ENCODE measurements at regions not wholly inside any gene's neighbourhood (a gene's known extent, or its start where the extent isn't known, plus 50 kb on each side); places are given as distances from the start of the nearest gene placed in this dataset.

- no peaks in the 10 kb centered on the region for H3K36me3 ChIP-seq (ENCODE audit: control insufficient read depth, insufficient read depth, low read length)
- H3K27me3 ChIP-seq (ENCODE audit: control insufficient read depth, insufficient read depth, low read length), result no peaks in the 10 kb centered on the region
- no peak for TF ChIP-seq CTCF (IDR thresholded peaks at IDR 0.05)
- no peak for TF ChIP-seq POLR2AphosphoS5 (IDR thresholded peaks at IDR 0.05; ENCODE audit: low read depth, low read length)
- TF ChIP-seq REST (IDR thresholded peaks at IDR 0.05; ENCODE audit: insufficient read depth in 1 of 2, low read depth in 2 of 2, low read length in 1 of 2), result no peak
- TF ChIP-seq SIN3A (IDR thresholded peaks at IDR 0.05; ENCODE audit: borderline replicate concordance, insufficient read depth, low read depth, low read length), result no peak
- TF ChIP-seq TCF7L2 (IDR thresholded peaks at IDR 0.05; ENCODE audit: low read depth, low read length), result no peak
- peaks cover 8% of the 10 kb centered on the region; the same call in 1 of the 2 replicates for H3K9me3 ChIP-seq (ENCODE audit: control insufficient read depth, insufficient read depth, low read depth, low read length)
- DNase-seq (ENCODE audit: low read depth, low spot score) (no peak), ATAC-seq (peak; percentile 4; the same call in 1 of the 2 replicates)
- peak overlapping the region; percentile 99 for H3K27ac ChIP-seq (ENCODE audit: low read length)
- in situ Hi-C loops (cut with HindIII; ENCODE audit: low pct_unique_long_range_greater_than_20kb, low sequenced_read_pairs), result no loop called here
- intact Hi-C loops (cut with micrococcal nuclease; ENCODE audit: unreplicated experiment), result no loop called here
- no peak overlapping the region; a peak in 2 of 4 replicates for H3K4me3 ChIP-seq (ENCODE audit: low read depth in 2 of 2, low read length in 2 of 2)
- H3K4me1 ChIP-seq (ENCODE audit: control insufficient read depth, insufficient read depth, low read length), result peaks cover 47% of the 10 kb centered on the region
- CTCF ChIA-PET, result interaction anchor here (0.6 kb wide), 1 partner anchor 148 kb away, joined by 4 read pairs; no protein-coding TSS in a partner anchor
- POLR2A ChIA-PET, result interaction anchor here (0.6 to 1.6 kb wide), 8 partner anchors 48 to 1778 kb away, joined by 4 to 16 read pairs (median 6); no protein-coding TSS in a partner anchor
- BruUV-seq (replicated peaks), result no TSS peak
These were observed 161.8 kb upstream of the IRF2BP2 start for GRCh38 chr1:234771642-234772344.

- H3K27me3 ChIP-seq (ENCODE audit: control insufficient read depth, insufficient read depth, low read length), result no peaks in the 10 kb centered on the region
- H3K4me1 ChIP-seq (ENCODE audit: control insufficient read depth, insufficient read depth, low read length), result peaks cover 47% of the 10 kb centered on the region
- H3K27ac ChIP-seq (ENCODE audit: low read length), result peak overlapping the region; percentile 99
- ChIA-PET CTCF (no interaction called here), POLR2A (interaction anchor here (0.7 to 1.6 kb wide), 3 partner anchors 47 to 167 kb away, joined by 4 to 10 read pairs (median 5); no protein-coding TSS in a partner anchor)
- no peak for TF ChIP-seq CTCF (IDR thresholded peaks at IDR 0.05)
- TF ChIP-seq TCF7L2 (IDR thresholded peaks at IDR 0.05; ENCODE audit: low read depth, low read length), result no peak
- TF ChIP-seq SIN3A (IDR thresholded peaks at IDR 0.05; ENCODE audit: borderline replicate concordance, insufficient read depth, low read depth, low read length), result no peak
- TF ChIP-seq POLR2AphosphoS5 (IDR thresholded peaks at IDR 0.05; ENCODE audit: low read depth, low read length), result no peak
- no peak for TF ChIP-seq REST (IDR thresholded peaks at IDR 0.05; ENCODE audit: insufficient read depth in 1 of 2, low read depth in 2 of 2, low read length in 1 of 2)
- intact Hi-C loops (cut with micrococcal nuclease; ENCODE audit: unreplicated experiment) (no loop called here), in situ Hi-C loops (cut with HindIII; ENCODE audit: low pct_unique_long_range_greater_than_20kb, low sequenced_read_pairs) (no loop called here)
- H3K9me3 ChIP-seq (ENCODE audit: control insufficient read depth, insufficient read depth, low read depth, low read length), result peaks cover 5% of the 10 kb centered on the region; the same call in 1 of the 2 replicates
- BruUV-seq (replicated peaks), result no TSS peak
- no peak for ATAC-seq
- no peak overlapping the region for H3K4me3 ChIP-seq (ENCODE audit: low read depth in 2 of 2, low read length in 2 of 2)
- no peaks in the 10 kb centered on the region for H3K36me3 ChIP-seq (ENCODE audit: control insufficient read depth, insufficient read depth, low read length)
- DNase-seq (ENCODE audit: low read depth, low spot score), result no peak
These were observed 161.1 kb upstream of the IRF2BP2 start for GRCh38 chr1:234770924-234771540.

All from Panc1 (cell line).